ENCODE measurements at regions not wholly inside any gene's neighbourhood (a gene's known extent, or its start where the extent isn't known, plus 50 kb on each side); places are given as distances from the start of the nearest gene placed in this dataset.

GRCh38 chr18:70453058-70453775 is 164.4 kb downstream of the SOCS6 start:
- peaks cover 6% of the 10 kb centered on the region for H3K27me3 Mint-ChIP-seq (ENCODE audit: low read depth)
- TF ChIP-seq CTCF (IDR thresholded peaks at IDR 0.05; ENCODE audit: unreplicated experiment in 3 of 3) = no peak
- H3K9me3 Mint-ChIP-seq = no peaks in the 10 kb centered on the region
- no peak overlapping the region for H3K27ac Mint-ChIP-seq
- H3K4me1 Mint-ChIP-seq = no peaks in the 10 kb centered on the region
- H3K4me3 Mint-ChIP-seq = no peak overlapping the region
- no peaks in the 10 kb centered on the region for H3K36me3 Mint-ChIP-seq (ENCODE audit: low read depth)

- Mint-ChIP-seq H3K27me3 (ENCODE audit: low read depth) (peaks cover 6% of the 10 kb centered on the region), H3K27ac (no peak overlapping the region), H3K9me3 (no peaks in the 10 kb centered on the region), H3K4me3 (no peak overlapping the region), H3K4me1 (no peaks in the 10 kb centered on the region), H3K36me3 (ENCODE audit: low read depth) (no peaks in the 10 kb centered on the region)
- no peak for TF ChIP-seq CTCF (IDR thresholded peaks at IDR 0.05; ENCODE audit: unreplicated experiment in 3 of 3)
Measured at GRCh38 chr18:70452501-70452900, 163.7 kb downstream of the SOCS6 start.

- Mint-ChIP-seq H3K9me3 (no peaks in the 10 kb centered on the region), H3K4me3 (no peak overlapping the region), H3K36me3 (ENCODE audit: low read depth) (no peaks in the 10 kb centered on the region), H3K4me1 (no peaks in the 10 kb centered on the region), H3K27me3 (ENCODE audit: low read depth) (peaks cover 6% of the 10 kb centered on the region), H3K27ac (no peak overlapping the region)
- TF ChIP-seq CTCF (IDR thresholded peaks at IDR 0.05; ENCODE audit: unreplicated experiment in 3 of 3) = peak; percentile 41 to 59 (median 53)
Measured at GRCh38 chr18:70450426-70451253, 161.8 kb downstream of the SOCS6 start.

GRCh38 chr18:70448588-70448987 is 159.7 kb downstream of the SOCS6 start:
- TF ChIP-seq CTCF (IDR thresholded peaks at IDR 0.05; ENCODE audit: unreplicated experiment in 3 of 3) = no peak
- no peak overlapping the region for H3K4me3 Mint-ChIP-seq
- H3K36me3 Mint-ChIP-seq (ENCODE audit: low read depth) = no peaks in the 10 kb centered on the region
- no peaks in the 10 kb centered on the region for H3K4me1 Mint-ChIP-seq
- H3K27me3 Mint-ChIP-seq (ENCODE audit: low read depth) = peaks cover 6% of the 10 kb centered on the region
- no peaks in the 10 kb centered on the region for H3K9me3 Mint-ChIP-seq
- H3K27ac Mint-ChIP-seq = no peak overlapping the region

- H3K9me3 Mint-ChIP-seq = peaks cover 11% of the 10 kb centered on the region
- H3K27me3 Mint-ChIP-seq (ENCODE audit: low read depth) = no peaks in the 10 kb centered on the region
- no peaks in the 10 kb centered on the region for H3K4me1 Mint-ChIP-seq
- no peaks in the 10 kb centered on the region for H3K36me3 Mint-ChIP-seq (ENCODE audit: low read depth)
- no peak overlapping the region for H3K4me3 Mint-ChIP-seq
- H3K27ac Mint-ChIP-seq = no peak overlapping the region
- no peak for TF ChIP-seq CTCF (IDR thresholded peaks at IDR 0.05; ENCODE audit: unreplicated experiment in 3 of 3)
Measured at GRCh38 chr18:70446063-70446462, 157.2 kb downstream of the SOCS6 start.
